ENCODE measurements at regions not wholly inside any gene's neighbourhood (a gene's known extent, or its start where the extent isn't known, plus 50 kb on each side); places are given as distances from the start of the nearest gene placed in this dataset.

- Histone ChIP-seq H3K9ac (ENCODE audit: insufficient read depth, low read length) (no peak overlapping the region), H3K4me3 (replicated peaks in 1 of 4; ENCODE audit: control extremely low read depth in 1 of 4, insufficient read depth in 1 of 4, low read depth in 3 of 4, low read length in 4 of 4) (no peak overlapping the region), H3K4me1 (ENCODE audit: control insufficient read depth, extremely low read depth, insufficient read depth, low read length) (no peaks in the 10 kb centered on the region), H3K9me3 (ENCODE audit: control insufficient read depth, insufficient read depth, low read depth, low read length) (no peaks in the 10 kb centered on the region), H3K36me3 (ENCODE audit: control insufficient read depth, insufficient read depth, low read length) (no peaks in the 10 kb centered on the region), H4K20me1 (ENCODE audit: control insufficient read depth, extremely low read depth, insufficient read depth, low read length) (no peaks in the 10 kb centered on the region), H3K27ac (ENCODE audit: insufficient read depth, low read length) (no peak overlapping the region), H2AFZ (ENCODE audit: low read length) (no peak overlapping the region), H3K79me2 (ENCODE audit: control insufficient read depth, insufficient read depth, low read length) (no peaks in the 10 kb centered on the region), H3K4me2 (ENCODE audit: extremely low read depth, insufficient read depth, low read length) (no peak overlapping the region), H3K27me3 (ENCODE audit: control insufficient read depth, insufficient read depth, low read length) (no peaks in the 10 kb centered on the region)
- no peak for DNase-seq (ENCODE audit: low read depth in 2 of 2)
- TF ChIP-seq CTCF (conservative IDR thresholded peaks at IDR 0.05 in 1 of 2, IDR thresholded peaks at IDR 0.05 in 1 of 2; ENCODE audit: low read depth in 1 of 2, low read length in 2 of 2) (no peak), EZH2 (IDR thresholded peaks at IDR 0.05; ENCODE audit: low read length, missing control alignments) (no peak)
Observed at GRCh38 chr16:5465714-5466113, 368.1 kb upstream of the EEF2KMT start.

GRCh38 chr16:5463820-5464219, 366.2 kb upstream of the EEF2KMT start:
- H2AFZ ChIP-seq (ENCODE audit: low read length) = no peak overlapping the region

GRCh38 chr16:5461574-5461973, 364.0 kb upstream of the EEF2KMT start:
- TF ChIP-seq EZH2 (IDR thresholded peaks at IDR 0.05; ENCODE audit: low read length, missing control alignments) (no peak), CTCF (conservative IDR thresholded peaks at IDR 0.05 in 1 of 2, IDR thresholded peaks at IDR 0.05 in 1 of 2; ENCODE audit: low read depth in 1 of 2, low read length in 2 of 2) (no peak)
- Histone ChIP-seq H3K9ac (ENCODE audit: insufficient read depth, low read length) (no peak overlapping the region), H2AFZ (ENCODE audit: low read length) (no peak overlapping the region), H3K27me3 (ENCODE audit: control insufficient read depth, insufficient read depth, low read length) (no peaks in the 10 kb centered on the region), H3K27ac (ENCODE audit: insufficient read depth, low read length) (no peak overlapping the region), H3K4me2 (ENCODE audit: extremely low read depth, insufficient read depth, low read length) (no peak overlapping the region), H3K9me3 (ENCODE audit: control insufficient read depth, insufficient read depth, low read depth, low read length) (no peaks in the 10 kb centered on the region), H4K20me1 (ENCODE audit: control insufficient read depth, extremely low read depth, insufficient read depth, low read length) (no peaks in the 10 kb centered on the region), H3K36me3 (ENCODE audit: control insufficient read depth, insufficient read depth, low read length) (no peaks in the 10 kb centered on the region), H3K79me2 (ENCODE audit: control insufficient read depth, insufficient read depth, low read length) (no peaks in the 10 kb centered on the region), H3K4me1 (ENCODE audit: control insufficient read depth, extremely low read depth, insufficient read depth, low read length) (no peaks in the 10 kb centered on the region), H3K4me3 (replicated peaks in 1 of 4; ENCODE audit: control extremely low read depth in 1 of 4, insufficient read depth in 1 of 4, low read depth in 3 of 4, low read length in 4 of 4) (no peak overlapping the region)
- no peak for DNase-seq (ENCODE audit: low read depth in 2 of 2)

More at GRCh38 chr16:5463820-5464219, 366.2 kb upstream of the EEF2KMT start:
- no peaks in the 10 kb centered on the region for H3K9me3 ChIP-seq (ENCODE audit: control insufficient read depth, insufficient read depth, low read depth, low read length)
- H3K79me2 ChIP-seq (ENCODE audit: control insufficient read depth, insufficient read depth, low read length) = no peaks in the 10 kb centered on the region
- DNase-seq (ENCODE audit: low read depth in 2 of 2) = no peak
- H3K4me3 ChIP-seq (replicated peaks in 1 of 4; ENCODE audit: control extremely low read depth in 1 of 4, insufficient read depth in 1 of 4, low read depth in 3 of 4, low read length in 4 of 4) = no peak overlapping the region
- H3K4me2 ChIP-seq (ENCODE audit: extremely low read depth, insufficient read depth, low read length) = no peak overlapping the region
- H3K36me3 ChIP-seq (ENCODE audit: control insufficient read depth, insufficient read depth, low read length) = no peaks in the 10 kb centered on the region
- H3K27me3 ChIP-seq (ENCODE audit: control insufficient read depth, insufficient read depth, low read length) = no peaks in the 10 kb centered on the region
- no peak overlapping the region for H3K27ac ChIP-seq (ENCODE audit: insufficient read depth, low read length)
- no peaks in the 10 kb centered on the region for H4K20me1 ChIP-seq (ENCODE audit: control insufficient read depth, extremely low read depth, insufficient read depth, low read length)
- TF ChIP-seq CTCF (conservative IDR thresholded peaks at IDR 0.05 in 1 of 2, IDR thresholded peaks at IDR 0.05 in 1 of 2; ENCODE audit: low read depth in 1 of 2, low read length in 2 of 2) (no peak), EZH2 (IDR thresholded peaks at IDR 0.05; ENCODE audit: low read length, missing control alignments) (no peak)
- no peaks in the 10 kb centered on the region for H3K4me1 ChIP-seq (ENCODE audit: control insufficient read depth, extremely low read depth, insufficient read depth, low read length)
- H3K9ac ChIP-seq (ENCODE audit: insufficient read depth, low read length) = no peak overlapping the region

Data from fibroblast of lung (primary cell).